ENCODE measurements at regions not wholly inside any gene's neighbourhood (a gene's known extent, or its start where the extent isn't known, plus 50 kb on each side); places are given as distances from the start of the nearest gene placed in this dataset.

- no peak for TF ChIP-seq CTCF (IDR thresholded peaks at IDR 0.05)
- no peak for TF ChIP-seq POLR2AphosphoS5 (IDR thresholded peaks at IDR 0.05)
- TF ChIP-seq EP300 (IDR thresholded peaks at IDR 0.05) = no peak
- TF ChIP-seq POLR2A (IDR thresholded peaks at IDR 0.05) = no peak
- Histone ChIP-seq H3K27me3 (no peaks in the 10 kb centered on the region), H3K27ac (no peak overlapping the region), H3K4me3 (no peak overlapping the region), H3K4me1 (peaks cover 0 to 6% (median 0%) of the 10 kb centered on the region in 4 donors), H3K36me3 (no peaks in the 10 kb centered on the region), H3K9me3 (peaks cover 0 to 3% (median 0%) of the 10 kb centered on the region in 4 donors)
- no peak for DNase-seq
- intact Hi-C loops (cut with DNase I; ENCODE audit: low total_unique reads) = no loop called here
These were observed 108.0 kb upstream of the TBC1D5 start for GRCh38 chr3:17850448-17850847.

DNA sequence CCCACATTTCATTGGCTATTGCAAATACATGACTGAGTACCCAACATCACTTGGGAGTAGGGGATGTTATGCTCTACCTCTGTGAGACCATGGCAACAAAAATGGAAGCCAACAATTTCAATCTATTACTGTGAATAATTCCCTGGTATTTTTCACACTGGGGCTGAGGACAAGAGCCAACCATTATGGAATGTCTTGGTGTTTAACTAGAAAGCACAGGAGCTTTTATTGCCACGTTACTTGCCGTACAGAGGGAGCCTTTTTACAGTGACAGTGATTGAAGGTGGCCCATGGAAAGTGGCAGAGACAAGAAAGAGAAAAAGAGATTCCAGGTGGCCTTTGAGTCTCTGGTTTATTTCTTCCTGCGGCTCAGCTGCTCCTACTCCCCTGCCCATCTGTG lies 105.7 kb upstream of the TBC1D5 start:
- Histone ChIP-seq H3K27ac (no peak overlapping the region), H3K36me3 (no peaks in the 10 kb centered on the region), H3K4me3 (no peak overlapping the region), H3K4me1 (peaks cover 0 to 6% (median 0%) of the 10 kb centered on the region in 4 donors), H3K27me3 (no peaks in the 10 kb centered on the region), H3K9me3 (no peaks in the 10 kb centered on the region)
- TF ChIP-seq EP300 (IDR thresholded peaks at IDR 0.05) = no peak
- no peak for TF ChIP-seq POLR2A (IDR thresholded peaks at IDR 0.05)
- TF ChIP-seq CTCF (IDR thresholded peaks at IDR 0.05) = no peak
- no peak for TF ChIP-seq POLR2AphosphoS5 (IDR thresholded peaks at IDR 0.05)
- WGBS, 5 donors = 78 to 88% (median 80%) methylated on average over 3 of the region's 3 CpGs
- DNase-seq = no peak
- intact Hi-C loops (cut with DNase I; ENCODE audit: low total_unique reads) = loop anchor here (10.0 kb wide), 1 partner anchor 583 kb away; no protein-coding TSS in a partner anchor

DNA sequence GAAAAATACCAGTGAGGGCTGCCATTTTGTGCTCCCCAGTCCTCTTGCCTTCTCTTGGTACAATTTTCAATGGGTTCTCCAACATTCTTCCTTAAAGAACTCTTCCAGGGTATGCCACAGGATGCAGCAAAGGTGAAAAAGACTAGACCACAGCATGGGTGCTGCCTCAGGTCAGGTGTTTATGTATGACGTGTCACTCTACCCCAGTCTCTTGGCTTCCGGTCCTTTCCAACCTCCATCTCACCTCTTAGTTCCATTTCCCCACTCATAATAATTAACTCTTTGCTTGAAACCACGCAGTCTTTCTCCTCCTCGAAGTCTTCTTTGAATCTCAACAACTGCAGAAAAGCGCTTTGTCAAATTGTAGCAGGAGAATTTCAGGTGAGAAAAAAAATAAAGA lies 104.7 kb upstream of the TBC1D5 start:
- peaks cover 0 to 6% (median 0%) of the 10 kb centered on the region in 4 donors for H3K4me1 ChIP-seq
- no peaks in the 10 kb centered on the region for H3K9me3 ChIP-seq
- WGBS, 5 donors = 88 to 94% (median 89%) methylated on average over 5 of the region's 5 CpGs
- no peak overlapping the region for H3K27ac ChIP-seq
- intact Hi-C loops (cut with DNase I; ENCODE audit: low total_unique reads) = loop anchor here (10.0 kb wide), 1 partner anchor 582 kb away; no protein-coding TSS in a partner anchor
- TF ChIP-seq POLR2A (IDR thresholded peaks at IDR 0.05) (no peak), CTCF (IDR thresholded peaks at IDR 0.05) (no peak), POLR2AphosphoS5 (IDR thresholded peaks at IDR 0.05) (no peak), EP300 (IDR thresholded peaks at IDR 0.05) (no peak)
- H3K36me3 ChIP-seq = no peaks in the 10 kb centered on the region
- H3K4me3 ChIP-seq = no peak overlapping the region
- no peaks in the 10 kb centered on the region for H3K27me3 ChIP-seq
- DNase-seq = no peak

- peak in 1 of 2 donors; percentile 23 for DNase-seq
- intact Hi-C loops (cut with DNase I; ENCODE audit: low total_unique reads) = loop anchor here (10.0 kb wide), 1 partner anchor 582 kb away; no protein-coding TSS in a partner anchor
- WGBS, 5 donors = 18 to 55% (median 21%) methylated on average over 4 of the region's 4 CpGs
- no peaks in the 10 kb centered on the region for H3K27me3 ChIP-seq
- H3K9me3 ChIP-seq = no peaks in the 10 kb centered on the region
- no peak overlapping the region for H3K4me3 ChIP-seq
- H3K36me3 ChIP-seq = no peaks in the 10 kb centered on the region
- no peak for TF ChIP-seq POLR2A (IDR thresholded peaks at IDR 0.05)
- no peak for TF ChIP-seq EP300 (IDR thresholded peaks at IDR 0.05)
- no peak for TF ChIP-seq POLR2AphosphoS5 (IDR thresholded peaks at IDR 0.05)
- TF ChIP-seq CTCF (IDR thresholded peaks at IDR 0.05) = no peak
- H3K27ac ChIP-seq = no peak overlapping the region
- H3K4me1 ChIP-seq = peaks cover 0 to 6% (median 0%) of the 10 kb centered on the region in 4 donors
These were observed 104.0 kb upstream of the TBC1D5 start for GRCh38 chr3:17846466-17846865.

Data from stomach (tissue), 8 donors.